ENCODE measurements at regions not wholly inside any gene's neighbourhood (a gene's known extent, or its start where the extent isn't known, plus 50 kb on each side); places are given as distances from the start of the nearest gene placed in this dataset.

GRCh38 chr9:91025856-91026255 is 224.2 kb downstream of the SYK start:
- no peak for DNase-seq

GRCh38 chr9:91026266-91026665 is 224.6 kb downstream of the SYK start:
- DNase-seq: no peak

- DNase-seq: no peak
These were observed 225.4 kb downstream of the SYK start for GRCh38 chr9:91027005-91027404.

GRCh38 chr9:91028166-91028827 is 226.7 kb downstream of the SYK start:
- no peak for DNase-seq

- DNase-seq: no peak
These were observed 228.2 kb downstream of the SYK start for GRCh38 chr9:91029650-91030361.

GRCh38 chr9:91032121-91032531 is 230.5 kb downstream of the SYK start:
- no peak for DNase-seq

- DNase-seq: no peak
These were observed 231.7 kb downstream of the SYK start for GRCh38 chr9:91033270-91033669.

GRCh38 chr9:91033797-91034196 is 232.2 kb downstream of the SYK start:
- DNase-seq: no peak

- no peak for DNase-seq
These were observed 232.9 kb downstream of the SYK start for GRCh38 chr9:91034521-91034920.

GRCh38 chr9:91034976-91035824 is 233.6 kb downstream of the SYK start:
- DNase-seq: no peak

GRCh38 chr9:91035825-91036208 is 234.2 kb downstream of the SYK start:
- no peak for DNase-seq

- DNase-seq: no peak
These were observed 234.7 kb downstream of the SYK start for GRCh38 chr9:91036356-91036755.

GRCh38 chr9:91036826-91037510 is 235.3 kb downstream of the SYK start:
- DNase-seq: peak; percentile 61

GRCh38 chr9:91037511-91038482 is 236.2 kb downstream of the SYK start:
- no peak for DNase-seq

- DNase-seq: no peak
These were observed 237.0 kb downstream of the SYK start for GRCh38 chr9:91038483-91039124.

- no peak for DNase-seq
These were observed 237.7 kb downstream of the SYK start for GRCh38 chr9:91039125-91039834.

GRCh38 chr9:91039835-91040140 is 238.2 kb downstream of the SYK start:
- DNase-seq: no peak

- no peak for DNase-seq
These were observed 239.0 kb downstream of the SYK start for GRCh38 chr9:91040371-91041215.

- DNase-seq: no peak
These were observed 240.4 kb downstream of the SYK start for GRCh38 chr9:91042024-91042423.

- DNase-seq: no peak
These were observed 240.9 kb downstream of the SYK start for GRCh38 chr9:91042541-91042940.
